ENCODE measurements at regions not wholly inside any gene's neighbourhood (a gene's known extent, or its start where the extent isn't known, plus 50 kb on each side); places are given as distances from the start of the nearest gene placed in this dataset.

DNA sequence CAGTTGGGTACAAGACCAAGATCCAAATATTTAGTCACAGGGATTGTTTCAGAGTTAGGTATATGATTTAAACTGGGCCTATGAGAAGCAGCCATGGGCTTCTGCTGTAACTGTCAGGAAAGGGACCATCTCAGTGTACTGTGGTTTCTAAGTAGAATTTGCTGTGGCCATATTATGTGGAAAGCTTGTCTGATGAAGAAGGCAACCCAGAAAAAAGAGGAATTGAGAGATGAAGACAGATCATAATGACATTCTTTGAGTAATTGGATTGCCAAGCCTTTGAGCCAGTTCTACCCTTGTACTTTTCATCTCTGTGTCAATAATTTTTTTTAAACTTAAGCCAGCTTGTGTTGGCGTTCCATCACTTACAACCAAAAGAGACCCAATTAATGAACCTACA lies 259.6 kb downstream of the NUP35 start:
- TF ChIP-seq, protein P1, sequence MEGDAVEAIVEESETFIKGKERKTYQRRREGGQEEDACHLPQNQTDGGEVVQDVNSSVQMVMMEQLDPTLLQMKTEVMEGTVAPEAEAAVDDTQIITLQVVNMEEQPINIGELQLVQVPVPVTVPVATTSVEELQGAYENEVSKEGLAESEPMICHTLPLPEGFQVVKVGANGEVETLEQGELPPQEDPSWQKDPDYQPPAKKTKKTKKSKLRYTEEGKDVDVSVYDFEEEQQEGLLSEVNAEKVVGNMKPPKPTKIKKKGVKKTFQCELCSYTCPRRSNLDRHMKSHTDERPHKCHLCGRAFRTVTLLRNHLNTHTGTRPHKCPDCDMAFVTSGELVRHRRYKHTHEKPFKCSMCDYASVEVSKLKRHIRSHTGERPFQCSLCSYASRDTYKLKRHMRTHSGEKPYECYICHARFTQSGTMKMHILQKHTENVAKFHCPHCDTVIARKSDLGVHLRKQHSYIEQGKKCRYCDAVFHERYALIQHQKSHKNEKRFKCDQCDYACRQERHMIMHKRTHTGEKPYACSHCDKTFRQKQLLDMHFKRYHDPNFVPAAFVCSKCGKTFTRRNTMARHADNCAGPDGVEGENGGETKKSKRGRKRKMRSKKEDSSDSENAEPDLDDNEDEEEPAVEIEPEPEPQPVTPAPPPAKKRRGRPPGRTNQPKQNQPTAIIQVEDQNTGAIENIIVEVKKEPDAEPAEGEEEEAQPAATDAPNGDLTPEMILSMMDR (conservative IDR thresholded peaks at IDR 0.05), result no peak
- no peak overlapping the region for H3K4me3 Mint-ChIP-seq
- H3K4me1 Mint-ChIP-seq, result no peaks in the 10 kb centered on the region
- H3K27ac Mint-ChIP-seq (ENCODE audit: unreplicated experiment), result no peak overlapping the region
- H3K9me3 Mint-ChIP-seq, result peaks cover 15% of the 10 kb centered on the region
- H3K27me3 Mint-ChIP-seq (ENCODE audit: low read depth), result no peaks in the 10 kb centered on the region
- DNase-seq (ENCODE audit: low read depth, low spot score), result no peak
- peaks cover 4% of the 10 kb centered on the region for H3K36me3 Mint-ChIP-seq (ENCODE audit: low read depth)

DNA sequence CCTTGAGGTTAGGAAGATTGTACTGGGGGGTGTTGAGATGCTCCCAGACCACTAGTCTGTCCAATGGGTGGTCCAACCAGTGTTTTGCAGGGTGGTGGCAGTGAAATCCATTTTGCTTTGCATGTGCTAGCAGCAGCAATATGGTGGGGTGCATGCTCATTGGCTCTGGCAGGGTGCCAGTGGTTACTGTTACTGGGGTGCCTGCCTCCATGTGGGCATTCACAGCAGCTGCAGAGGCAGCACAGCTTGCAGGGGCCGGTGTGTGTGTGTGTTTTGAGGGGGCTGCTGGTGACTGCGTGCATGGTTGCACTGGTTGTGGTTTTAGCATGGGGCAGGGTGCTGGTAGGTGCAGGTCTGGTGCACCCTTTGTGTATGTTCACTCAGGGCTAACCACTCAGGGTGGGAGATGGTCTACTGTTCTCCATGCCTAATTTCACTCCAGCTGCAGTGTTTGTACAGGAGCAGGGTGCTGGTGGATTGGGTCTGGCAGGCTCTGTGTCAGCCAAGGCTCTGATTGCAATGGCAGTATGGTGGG lies 265.4 kb downstream of the NUP35 start:
- no peak for DNase-seq (ENCODE audit: low read depth, low spot score)
- no peak overlapping the region for H3K4me3 Mint-ChIP-seq
- H3K27me3 Mint-ChIP-seq (ENCODE audit: low read depth), result no peaks in the 10 kb centered on the region
- no peak overlapping the region for H3K27ac Mint-ChIP-seq (ENCODE audit: unreplicated experiment)
- TF ChIP-seq, protein P1 (conservative IDR thresholded peaks at IDR 0.05), result no peak
- no peaks in the 10 kb centered on the region for H3K4me1 Mint-ChIP-seq
- H3K9me3 Mint-ChIP-seq, result peaks cover 21% of the 10 kb centered on the region
- peaks cover 7% of the 10 kb centered on the region for H3K36me3 Mint-ChIP-seq (ENCODE audit: low read depth)

DNA sequence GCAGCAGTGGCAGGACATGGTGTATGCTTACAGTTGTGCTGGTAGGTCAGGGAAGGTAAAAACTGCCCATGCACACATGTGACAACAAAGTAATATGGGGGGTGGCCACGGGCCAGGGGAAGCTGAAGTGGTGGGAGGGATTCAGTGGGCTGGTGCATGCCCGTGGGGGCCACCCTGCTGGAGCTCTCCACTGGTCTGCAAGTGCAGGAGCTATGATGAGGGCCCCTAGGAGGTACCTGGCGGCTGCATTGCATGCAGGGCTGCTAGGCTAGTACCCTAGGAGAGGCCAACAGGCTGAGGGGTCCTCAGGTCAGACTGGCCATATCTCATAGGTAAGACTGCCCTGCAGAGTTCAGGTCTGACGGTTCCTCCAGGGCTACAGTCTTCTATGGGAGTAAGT lies 265.9 kb downstream of the NUP35 start:
- DNase-seq (ENCODE audit: low read depth, low spot score), result no peak
- no peak overlapping the region for H3K27ac Mint-ChIP-seq (ENCODE audit: unreplicated experiment)
- peaks cover 26% of the 10 kb centered on the region for H3K9me3 Mint-ChIP-seq
- H3K36me3 Mint-ChIP-seq (ENCODE audit: low read depth), result peaks cover 7% of the 10 kb centered on the region
- TF ChIP-seq, protein P1 (conservative IDR thresholded peaks at IDR 0.05), result no peak
- H3K4me3 Mint-ChIP-seq, result no peak overlapping the region
- H3K27me3 Mint-ChIP-seq (ENCODE audit: low read depth), result no peaks in the 10 kb centered on the region
- no peaks in the 10 kb centered on the region for H3K4me1 Mint-ChIP-seq

DNA sequence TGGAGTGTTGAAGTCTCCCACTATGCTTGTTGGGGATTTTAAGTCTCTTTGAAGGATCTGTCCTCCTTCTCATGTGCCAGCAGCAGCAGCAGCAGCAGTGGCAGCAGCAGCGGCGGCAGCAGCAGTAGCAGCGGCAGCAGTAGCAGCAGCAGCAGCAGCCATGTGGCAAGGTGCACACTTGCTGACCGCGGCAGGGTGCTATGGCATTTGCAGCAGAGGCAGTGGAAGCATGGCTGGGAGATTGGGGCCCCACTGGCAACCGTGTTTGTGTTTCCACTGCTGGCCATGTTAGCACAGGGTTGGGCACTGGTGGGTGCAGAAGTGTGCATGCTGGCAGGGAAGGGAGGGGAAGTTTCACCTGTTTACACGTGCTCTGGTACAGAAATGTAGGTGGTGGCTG lies 280.1 kb downstream of the NUP35 start:
- Mint-ChIP-seq H3K27ac (ENCODE audit: unreplicated experiment) (no peak overlapping the region), H3K4me1 (no peaks in the 10 kb centered on the region), H3K4me3 (no peak overlapping the region), H3K9me3 (peaks cover 3% of the 10 kb centered on the region), H3K36me3 (ENCODE audit: low read depth) (no peaks in the 10 kb centered on the region), H3K27me3 (ENCODE audit: low read depth) (no peaks in the 10 kb centered on the region)
- TF ChIP-seq, protein P1 (conservative IDR thresholded peaks at IDR 0.05), result no peak
- no peak for DNase-seq (ENCODE audit: low read depth, low spot score)

DNA sequence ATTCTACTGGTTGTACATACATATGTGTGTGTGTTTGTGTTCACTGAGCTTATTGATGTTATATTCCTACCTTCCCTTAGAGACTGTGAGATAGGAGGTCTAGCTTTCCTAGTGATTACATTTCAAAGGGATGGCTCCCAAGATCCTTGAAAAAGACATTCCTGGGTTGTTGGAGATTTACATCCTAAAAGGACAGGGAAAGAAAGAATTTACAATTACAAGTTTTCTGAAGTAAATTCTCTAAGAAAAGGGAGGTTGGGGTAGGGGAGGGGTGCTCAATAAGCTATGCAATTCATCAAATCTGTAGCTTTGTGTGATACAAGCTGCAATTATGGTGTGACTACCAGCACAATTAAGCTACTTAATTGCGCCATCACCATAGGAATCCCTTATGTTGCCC lies 284.3 kb downstream of the NUP35 start:
- no peak overlapping the region for H3K4me3 Mint-ChIP-seq
- H3K9me3 Mint-ChIP-seq, result peaks cover 3% of the 10 kb centered on the region
- TF ChIP-seq, protein P1 (conservative IDR thresholded peaks at IDR 0.05), result no peak
- no peaks in the 10 kb centered on the region for H3K36me3 Mint-ChIP-seq (ENCODE audit: low read depth)
- H3K27ac Mint-ChIP-seq (ENCODE audit: unreplicated experiment), result no peak overlapping the region
- no peaks in the 10 kb centered on the region for H3K27me3 Mint-ChIP-seq (ENCODE audit: low read depth)
- H3K4me1 Mint-ChIP-seq, result no peaks in the 10 kb centered on the region
- DNase-seq (ENCODE audit: low read depth, low spot score), result no peak

DNA sequence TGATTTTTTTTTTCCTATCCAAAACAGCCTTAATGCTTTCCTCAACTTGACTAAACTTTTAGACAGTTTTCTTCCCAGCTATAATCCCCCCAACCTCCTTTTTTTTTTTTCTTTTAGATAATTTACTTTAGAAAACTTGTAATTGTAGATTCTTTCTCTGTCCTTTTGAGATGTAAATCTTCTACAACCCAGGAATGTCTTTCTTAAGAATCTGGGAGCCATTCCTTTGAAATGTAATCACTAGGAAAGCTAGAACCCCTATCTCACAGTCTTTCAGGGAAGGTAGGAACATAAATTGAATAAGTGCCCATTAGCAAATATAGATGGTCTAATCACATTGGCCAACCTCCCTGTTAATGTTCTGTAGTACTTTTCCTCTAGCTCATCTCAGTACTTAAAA lies 285.4 kb downstream of the NUP35 start:
- TF ChIP-seq, protein P1 (conservative IDR thresholded peaks at IDR 0.05), result no peak
- DNase-seq (ENCODE audit: low read depth, low spot score), result no peak
- no peak overlapping the region for H3K27ac Mint-ChIP-seq (ENCODE audit: unreplicated experiment)
- H3K36me3 Mint-ChIP-seq (ENCODE audit: low read depth), result no peaks in the 10 kb centered on the region
- H3K4me1 Mint-ChIP-seq, result no peaks in the 10 kb centered on the region
- H3K4me3 Mint-ChIP-seq, result no peak overlapping the region
- H3K27me3 Mint-ChIP-seq (ENCODE audit: low read depth), result no peaks in the 10 kb centered on the region
- no peaks in the 10 kb centered on the region for H3K9me3 Mint-ChIP-seq

Data from neural crest cell (in vitro differentiated cells).